GM10266 (cell line): ENCODE measurements at regions not wholly inside any gene's neighbourhood (a gene's known extent, or its start where the extent isn't known, plus 50 kb on each side); places are given as distances from the start of the nearest gene placed in this dataset.
A peak's percentile ranks its signal among the peaks of the same experiment; 100 is the strongest.

Experiments
- DNase-seq: peaks from one replicate; pipeline ENCODE4 v3.0.0; 2012; ENCODE audit errors: extremely low spot score
- CTCF ChIP-seq: IDR thresholded peaks from 2 replicates; pipeline ENCODE4 v1.5.1; 2012; ENCODE audit warnings: mild to moderate bottlenecking, low read depth; ENCODE audit not compliant: control insufficient read depth, insufficient read depth; ENCODE audit errors: missing control alignments

- no peak for TF ChIP-seq CTCF
- no peak for DNase-seq
These were observed 117.8 kb upstream of the NEDD9 start for GRCh38 chr6:11350294-11350693.

- DNase-seq, result no peak
- TF ChIP-seq CTCF, result no peak
These were observed 117.4 kb upstream of the NEDD9 start for GRCh38 chr6:11349880-11350279.

GRCh38 chr6:11346516-11346915, 114.0 kb upstream of the NEDD9 start:
- DNase-seq, result peak; percentile 42
- TF ChIP-seq CTCF, result no peak

GRCh38 chr6:11345536-11345935, 113.1 kb upstream of the NEDD9 start:
- no peak for DNase-seq
- TF ChIP-seq CTCF, result no peak

- no peak for DNase-seq
- TF ChIP-seq CTCF, result no peak
These were observed 111.7 kb upstream of the NEDD9 start for GRCh38 chr6:11343963-11344723.

GRCh38 chr6:11341867-11342266, 109.4 kb upstream of the NEDD9 start:
- no peak for TF ChIP-seq CTCF
- DNase-seq, result no peak

- DNase-seq, result no peak
- TF ChIP-seq CTCF, result no peak
These were observed 108.8 kb upstream of the NEDD9 start for GRCh38 chr6:11341303-11341702.
